GM23248 (cell line): ENCODE measurements at regions not wholly inside any gene's neighbourhood (a gene's known extent, or its start where the extent isn't known, plus 50 kb on each side); places are given as distances from the start of the nearest gene placed in this dataset.

Experiments
- DNase-seq: peaks from one replicate; pipeline ENCODE4 v3.0.0-alpha.2; 2015
- H2AFZ ChIP-seq: fragments of 200-600 bp; sonication (generic); 2 replicates; pipeline ENCODE4 v1.6.1; 2016; ENCODE audit warnings: antibody characterized with exemption
- H3F3A ChIP-seq: fragments of 200-600 bp; sonication (generic); 2 replicates; pipeline ENCODE4 v1.6.1; 2016; ENCODE audit warnings: mild to moderate bottlenecking, antibody characterized with exemption, mixed run types; ENCODE audit not compliant: insufficient read depth
- H3K27ac ChIP-seq: fragments of 200-600 bp; sonication (generic); 2 replicates; pipeline ENCODE4 v1.5.1; 2016; ENCODE audit warnings: mild to moderate bottlenecking
- H3K27me3 ChIP-seq: fragments of 200-600 bp; sonication (generic); replicated peaks from 2 replicates; pipeline ENCODE4 v1.6.1; 2016; ENCODE audit warnings: mild to moderate bottlenecking; ENCODE audit not compliant: insufficient read depth
- H3K36me3 ChIP-seq: fragments of 200-600 bp; sonication (generic); 2 replicates; pipeline ENCODE4 v1.6.1; 2016; ENCODE audit warnings: low read depth, mild to moderate bottlenecking
- H3K4me1 ChIP-seq: fragments of 200-600 bp; sonication (generic); 2 replicates; pipeline ENCODE4 v1.6.1; 2016; ENCODE audit warnings: mild to moderate bottlenecking; ENCODE audit not compliant: insufficient read depth
- H3K4me2 ChIP-seq: fragments of 200-600 bp; sonication (generic); one replicate; pipeline ENCODE4 v1.6.1; 2016; ENCODE audit warnings: mild to moderate bottlenecking; ENCODE audit not compliant: unreplicated experiment
- H3K4me3 ChIP-seq: fragments of 200-600 bp; sonication (generic); 2 replicates; pipeline ENCODE4 v1.5.1; 2016; ENCODE audit warnings: mild to moderate bottlenecking
- H3K79me2 ChIP-seq: fragments of 200-600 bp; sonication (generic); 2 replicates; pipeline ENCODE4 v1.6.1; 2016; ENCODE audit warnings: mild to moderate bottlenecking; ENCODE audit not compliant: insufficient read depth
- H3K9ac ChIP-seq: fragments of 200-600 bp; sonication (generic); 2 replicates; pipeline ENCODE4 v1.6.1; 2016; ENCODE audit warnings: mild to moderate bottlenecking
- H3K9me2 ChIP-seq: fragments of 200-600 bp; sonication (generic); 2 replicates; pipeline ENCODE4 v1.6.1; 2016; ENCODE audit warnings: mixed run types, mild to moderate bottlenecking, moderate library complexity; ENCODE audit not compliant: insufficient read depth
- H3K9me3 ChIP-seq: fragments of 200-600 bp; sonication (generic); one replicate; pipeline ENCODE4 v1.6.1; 2017; ENCODE audit warnings: low read depth
- H4K20me1 ChIP-seq: fragments of 200-600 bp; sonication (generic); 2 replicates; pipeline ENCODE4 v1.6.0; 2016; ENCODE audit not compliant: insufficient read depth
- EZH2 ChIP-seq: fragments of 200-600 bp; sonication (generic); IDR thresholded peaks from 2 replicates; pipeline ENCODE4 v1.6.1; 2018; ENCODE audit warnings: antibody characterized with exemption, mild to moderate bottlenecking; ENCODE audit not compliant: insufficient read depth, poor library complexity, severe bottlenecking
- EZH2phosphoT487 ChIP-seq: fragments of 200-600 bp; sonication (generic); IDR thresholded peaks from 2 replicates; pipeline ENCODE4 v1.6.1; 2018; ENCODE audit warnings: antibody characterized with exemption, moderate library complexity, mild to moderate bottlenecking, low read depth; ENCODE audit not compliant: insufficient read depth
- WGBS, 2 experiments: methylation state at CpG; one replicate each; pipeline ENCODE4 v1.1.6; 2015 to 2017; ENCODE audit warnings: low lambda C conversion rate in 2 of 2, low coverage in 1 of 2; ENCODE audit errors: missing lambda C conversion rate in 2 of 2; 5-methylcytosine and 5-hydroxymethylcytosine counted together
- in situ Hi-C: fragments of 300-500 bp; cut with MboI; formaldehyde crosslinking; loops from 2 replicates; pipeline ENCODE4 v1.15.0; 2020

DNA sequence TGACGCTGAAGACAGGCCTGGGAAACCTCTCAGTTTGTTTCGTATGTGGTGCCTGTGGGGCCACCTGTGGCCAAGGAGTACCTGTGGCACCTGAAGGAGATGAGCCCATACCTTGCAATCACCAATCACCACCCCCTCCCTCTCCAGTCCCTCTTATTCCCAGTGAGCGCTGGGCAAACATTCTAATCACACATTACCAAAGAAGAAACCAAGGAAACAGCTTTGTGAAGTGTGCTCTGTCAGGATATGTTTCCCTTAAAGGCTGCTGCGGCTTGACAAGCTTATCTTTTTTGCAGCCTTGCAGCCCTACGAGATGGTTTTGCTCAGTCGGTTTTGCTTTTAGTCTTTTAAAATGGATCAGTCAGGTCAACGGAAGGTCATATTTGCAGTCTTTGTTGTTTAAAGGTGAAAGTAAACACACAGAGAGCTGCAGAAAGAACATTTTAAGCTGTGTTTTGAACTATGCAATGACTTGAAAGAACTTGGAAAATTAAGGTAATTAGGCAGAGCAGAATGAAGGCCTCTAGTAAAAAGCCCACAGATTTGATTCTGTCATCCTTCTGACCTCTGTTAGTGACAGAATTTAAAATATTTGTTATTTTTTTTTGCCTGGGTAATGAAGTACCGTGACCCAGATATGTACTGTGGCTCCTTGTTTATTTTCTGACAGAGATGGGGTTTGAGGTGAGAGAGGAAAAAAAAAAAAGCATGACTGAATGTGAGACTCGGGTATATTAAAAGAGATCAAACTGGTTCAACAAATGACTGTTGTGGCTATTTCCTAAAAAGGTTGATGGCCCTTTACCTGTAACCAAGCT is 461.4 kb downstream of the NSUN3 start:
- H2AFZ ChIP-seq: no peak overlapping the region
- in situ Hi-C loops: no loop called here
- no peaks in the 10 kb centered on the region for H3K4me1 ChIP-seq
- H3K9me2 ChIP-seq: no peaks in the 10 kb centered on the region
- H3K4me3 ChIP-seq: no peak overlapping the region
- no peaks in the 10 kb centered on the region for H3K9me3 ChIP-seq
- H3K27ac ChIP-seq: no peak overlapping the region
- H3K4me2 ChIP-seq: no peak overlapping the region
- no peak for DNase-seq
- H3K9ac ChIP-seq: no peak overlapping the region
- H3F3A ChIP-seq: no peaks in the 10 kb centered on the region
- H3K36me3 ChIP-seq: no peaks in the 10 kb centered on the region
- no peaks in the 10 kb centered on the region for H3K27me3 ChIP-seq
- H4K20me1 ChIP-seq: no peaks in the 10 kb centered on the region
- WGBS, 2 experiments: 18 to 19% methylated on average over 9 of the region's 9 CpGs
- TF ChIP-seq EZH2 (no peak), EZH2phosphoT487 (no peak)
- H3K79me2 ChIP-seq: no peaks in the 10 kb centered on the region

- Histone ChIP-seq H3K79me2 (no peaks in the 10 kb centered on the region), H3K27me3 (no peaks in the 10 kb centered on the region), H3K4me3 (no peak overlapping the region), H3F3A (no peaks in the 10 kb centered on the region), H3K27ac (no peak overlapping the region), H3K9me3 (no peaks in the 10 kb centered on the region), H3K9ac (no peak overlapping the region), H3K9me2 (no peaks in the 10 kb centered on the region), H3K4me1 (no peaks in the 10 kb centered on the region), H3K36me3 (no peaks in the 10 kb centered on the region), H2AFZ (no peak overlapping the region), H4K20me1 (no peaks in the 10 kb centered on the region), H3K4me2 (no peak overlapping the region)
- no peak for DNase-seq
- 63 to 64% methylated on average over 6 of the region's 6 CpGs for WGBS, 2 experiments
- in situ Hi-C loops: no loop called here
- TF ChIP-seq EZH2phosphoT487 (no peak), EZH2 (no peak)
Measured at GRCh38 chr3:94525043-94525442, 462.2 kb downstream of the NSUN3 start.

GRCh38 chr3:94529816-94530215 is 467.0 kb downstream of the NSUN3 start:
- DNase-seq: no peak
- H3K4me3 ChIP-seq: no peak overlapping the region
- no peaks in the 10 kb centered on the region for H3K27me3 ChIP-seq
- H3K9ac ChIP-seq: no peak overlapping the region
- no peaks in the 10 kb centered on the region for H3K4me1 ChIP-seq
- in situ Hi-C loops: no loop called here
- H2AFZ ChIP-seq: no peak overlapping the region
- H4K20me1 ChIP-seq: no peaks in the 10 kb centered on the region
- H3K4me2 ChIP-seq: no peak overlapping the region
- H3K27ac ChIP-seq: no peak overlapping the region
- H3F3A ChIP-seq: no peaks in the 10 kb centered on the region
- no peaks in the 10 kb centered on the region for H3K9me2 ChIP-seq
- H3K79me2 ChIP-seq: no peaks in the 10 kb centered on the region
- WGBS, 2 experiments: 21 to 29% methylated on average over 1 of the region's 1 CpG
- H3K9me3 ChIP-seq: no peaks in the 10 kb centered on the region
- TF ChIP-seq EZH2 (no peak), EZH2phosphoT487 (no peak)
- H3K36me3 ChIP-seq: no peaks in the 10 kb centered on the region

- in situ Hi-C loops: no loop called here
- Histone ChIP-seq H2AFZ (no peak overlapping the region), H3K36me3 (no peaks in the 10 kb centered on the region), H3K9ac (no peak overlapping the region), H3K79me2 (no peaks in the 10 kb centered on the region), H3K9me3 (no peaks in the 10 kb centered on the region), H3K4me2 (no peak overlapping the region), H3K27ac (no peak overlapping the region), H3K27me3 (no peaks in the 10 kb centered on the region), H4K20me1 (no peaks in the 10 kb centered on the region), H3K4me1 (no peaks in the 10 kb centered on the region), H3F3A (no peaks in the 10 kb centered on the region), H3K4me3 (no peak overlapping the region), H3K9me2 (no peaks in the 10 kb centered on the region)
- no peak for TF ChIP-seq EZH2phosphoT487
- TF ChIP-seq EZH2: no peak
- DNase-seq: no peak
- WGBS, 2 experiments: 40 to 44% methylated on average over 3 of the region's 3 CpGs
Measured at GRCh38 chr3:94532951-94533350, 470.1 kb downstream of the NSUN3 start.
